ENCODE measurements at regions not wholly inside any gene's neighbourhood (a gene's known extent, or its start where the extent isn't known, plus 50 kb on each side); places are given as distances from the start of the nearest gene placed in this dataset.

DNA sequence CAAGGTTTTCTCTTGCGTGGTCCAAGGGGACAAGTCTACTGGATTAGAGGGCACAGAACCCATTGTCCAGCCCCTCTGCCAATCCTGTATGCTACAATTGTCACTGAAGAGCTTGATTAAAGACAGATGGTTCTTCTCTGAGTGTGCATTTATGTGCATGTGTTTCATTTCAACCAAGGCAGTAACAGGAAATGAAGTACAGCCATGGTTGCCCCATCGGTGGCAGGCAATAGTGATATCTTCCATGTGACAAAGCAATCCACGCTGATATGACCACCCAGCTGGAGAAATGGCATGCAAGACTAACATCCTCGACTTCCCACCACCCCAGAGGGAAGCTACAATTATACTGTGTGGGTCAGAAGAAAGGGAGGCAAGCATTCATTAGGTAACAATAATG lies 85.5 kb downstream of the UNC5CL start:
- H3K27me3 ChIP-seq (ENCODE audit: control insufficient read depth, low read length) = peaks cover 28% of the 10 kb centered on the region
- no peaks in the 10 kb centered on the region for H3K36me3 ChIP-seq (ENCODE audit: control insufficient read depth, low read length)
- H3K9me3 ChIP-seq (ENCODE audit: control insufficient read depth, insufficient read depth, low read length) = no peaks in the 10 kb centered on the region
- no peaks in the 10 kb centered on the region for H3K4me1 ChIP-seq (ENCODE audit: control insufficient read depth, low read length)
- no peaks in the 10 kb centered on the region for H3K9me2 ChIP-seq (replicated peaks; ENCODE audit: control insufficient read depth, low read length)
- H3F3A ChIP-seq (ENCODE audit: control insufficient read depth, insufficient read depth) = no peaks in the 10 kb centered on the region
- H4K20me1 ChIP-seq (ENCODE audit: control insufficient read depth, insufficient read depth, low read depth, low read length) = no peaks in the 10 kb centered on the region
- no peak overlapping the region for H3K4me2 ChIP-seq (ENCODE audit: low read length)
- no peak overlapping the region for H3K4me3 ChIP-seq (ENCODE audit: low read length)
- TF ChIP-seq, protein P1, sequence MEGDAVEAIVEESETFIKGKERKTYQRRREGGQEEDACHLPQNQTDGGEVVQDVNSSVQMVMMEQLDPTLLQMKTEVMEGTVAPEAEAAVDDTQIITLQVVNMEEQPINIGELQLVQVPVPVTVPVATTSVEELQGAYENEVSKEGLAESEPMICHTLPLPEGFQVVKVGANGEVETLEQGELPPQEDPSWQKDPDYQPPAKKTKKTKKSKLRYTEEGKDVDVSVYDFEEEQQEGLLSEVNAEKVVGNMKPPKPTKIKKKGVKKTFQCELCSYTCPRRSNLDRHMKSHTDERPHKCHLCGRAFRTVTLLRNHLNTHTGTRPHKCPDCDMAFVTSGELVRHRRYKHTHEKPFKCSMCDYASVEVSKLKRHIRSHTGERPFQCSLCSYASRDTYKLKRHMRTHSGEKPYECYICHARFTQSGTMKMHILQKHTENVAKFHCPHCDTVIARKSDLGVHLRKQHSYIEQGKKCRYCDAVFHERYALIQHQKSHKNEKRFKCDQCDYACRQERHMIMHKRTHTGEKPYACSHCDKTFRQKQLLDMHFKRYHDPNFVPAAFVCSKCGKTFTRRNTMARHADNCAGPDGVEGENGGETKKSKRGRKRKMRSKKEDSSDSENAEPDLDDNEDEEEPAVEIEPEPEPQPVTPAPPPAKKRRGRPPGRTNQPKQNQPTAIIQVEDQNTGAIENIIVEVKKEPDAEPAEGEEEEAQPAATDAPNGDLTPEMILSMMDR (IDR thresholded peaks at IDR 0.05; ENCODE audit: low read depth, low read length, poor library complexity, severe bottlenecking) = no peak
- TF ChIP-seq EZH2phosphoT487 (IDR thresholded peaks at IDR 0.05; ENCODE audit: borderline replicate concordance, low read length) = no peak
- H3K27ac ChIP-seq (ENCODE audit: low read depth, low read length) = no peak overlapping the region
- no peaks in the 10 kb centered on the region for H3K79me2 ChIP-seq (ENCODE audit: control insufficient read depth, low read length)

DNA sequence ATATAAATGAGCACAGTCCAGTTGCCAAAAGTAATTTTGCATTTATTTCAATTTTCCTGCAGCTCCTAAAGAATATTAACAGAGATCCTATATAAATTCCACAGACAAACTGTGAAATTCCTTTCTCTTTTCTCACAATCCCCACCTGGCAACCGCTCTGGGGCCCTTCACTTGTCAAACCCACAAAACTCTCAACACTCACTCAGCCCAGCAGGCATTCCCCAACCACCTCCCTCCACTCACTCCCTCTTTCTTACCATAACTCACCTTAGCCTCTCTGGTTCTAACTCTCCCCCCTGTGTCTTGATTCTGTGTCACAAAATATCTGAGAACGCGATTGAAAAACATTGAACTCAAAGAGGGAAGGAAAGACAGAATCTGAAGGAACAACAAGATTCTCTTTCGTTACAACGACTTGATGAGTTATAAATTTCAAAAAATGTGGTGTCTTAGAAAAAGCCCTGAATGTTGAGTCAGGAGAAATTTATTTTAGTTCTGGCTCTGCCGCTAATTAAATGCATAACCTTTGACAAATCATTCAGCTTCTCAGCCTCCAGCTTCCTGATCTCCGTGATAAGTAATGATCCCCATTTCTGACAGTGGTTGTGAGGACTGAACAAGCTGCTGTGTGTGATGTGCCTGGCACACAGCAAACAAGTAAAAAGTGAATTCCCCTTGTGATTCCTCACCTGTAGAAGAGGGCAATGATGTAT lies 87.9 kb downstream of the UNC5CL start:
- H3K9me2 ChIP-seq (replicated peaks; ENCODE audit: control insufficient read depth, low read length) = no peaks in the 10 kb centered on the region
- TF ChIP-seq, protein P1 (IDR thresholded peaks at IDR 0.05; ENCODE audit: low read depth, low read length, poor library complexity, severe bottlenecking) = no peak
- no peak for TF ChIP-seq EZH2phosphoT487 (IDR thresholded peaks at IDR 0.05; ENCODE audit: borderline replicate concordance, low read length)
- H4K20me1 ChIP-seq (ENCODE audit: control insufficient read depth, insufficient read depth, low read depth, low read length) = no peaks in the 10 kb centered on the region
- H3F3A ChIP-seq (ENCODE audit: control insufficient read depth, insufficient read depth) = no peaks in the 10 kb centered on the region
- no peak overlapping the region for H3K4me2 ChIP-seq (ENCODE audit: low read length)
- H3K4me1 ChIP-seq (ENCODE audit: control insufficient read depth, low read length) = no peaks in the 10 kb centered on the region
- peaks cover 24% of the 10 kb centered on the region for H3K27me3 ChIP-seq (ENCODE audit: control insufficient read depth, low read length)
- H3K9me3 ChIP-seq (ENCODE audit: control insufficient read depth, insufficient read depth, low read length) = no peaks in the 10 kb centered on the region
- H3K4me3 ChIP-seq (ENCODE audit: low read length) = no peak overlapping the region
- H3K36me3 ChIP-seq (ENCODE audit: control insufficient read depth, low read length) = no peaks in the 10 kb centered on the region
- H3K79me2 ChIP-seq (ENCODE audit: control insufficient read depth, low read length) = no peaks in the 10 kb centered on the region
- no peak overlapping the region for H3K27ac ChIP-seq (ENCODE audit: low read depth, low read length)

DNA sequence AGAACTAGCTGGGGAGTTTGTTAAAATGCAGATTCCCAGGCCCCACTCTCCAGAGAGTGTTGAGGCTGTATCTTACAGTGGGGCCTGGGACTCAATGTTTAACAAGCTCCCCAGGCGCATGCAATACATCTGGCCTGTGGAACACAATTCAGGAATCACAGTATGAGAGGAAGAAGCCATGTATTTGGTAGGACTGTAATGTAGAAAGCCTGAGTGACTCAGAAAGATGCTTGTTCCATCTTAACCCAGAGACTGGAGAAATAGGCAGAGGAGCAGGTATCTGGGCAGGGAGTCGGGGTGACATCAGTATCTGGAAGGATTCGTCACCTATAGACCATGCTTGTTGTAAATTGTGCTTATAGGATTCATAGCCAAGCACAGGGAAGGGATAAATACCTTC lies 90.5 kb downstream of the UNC5CL start:
- H3K36me3 ChIP-seq (ENCODE audit: control insufficient read depth, low read length) = no peaks in the 10 kb centered on the region
- no peaks in the 10 kb centered on the region for H3K4me1 ChIP-seq (ENCODE audit: control insufficient read depth, low read length)
- H3K4me3 ChIP-seq (ENCODE audit: low read length) = no peak overlapping the region
- H3K9me2 ChIP-seq (replicated peaks; ENCODE audit: control insufficient read depth, low read length) = no peaks in the 10 kb centered on the region
- no peaks in the 10 kb centered on the region for H3F3A ChIP-seq (ENCODE audit: control insufficient read depth, insufficient read depth)
- no peaks in the 10 kb centered on the region for H4K20me1 ChIP-seq (ENCODE audit: control insufficient read depth, insufficient read depth, low read depth, low read length)
- H3K27ac ChIP-seq (ENCODE audit: low read depth, low read length) = no peak overlapping the region
- H3K27me3 ChIP-seq (ENCODE audit: control insufficient read depth, low read length) = peaks cover 19% of the 10 kb centered on the region
- H3K4me2 ChIP-seq (ENCODE audit: low read length) = no peak overlapping the region
- no peaks in the 10 kb centered on the region for H3K79me2 ChIP-seq (ENCODE audit: control insufficient read depth, low read length)
- TF ChIP-seq, protein P1 (IDR thresholded peaks at IDR 0.05; ENCODE audit: low read depth, low read length, poor library complexity, severe bottlenecking) = no peak
- no peak for TF ChIP-seq EZH2phosphoT487 (IDR thresholded peaks at IDR 0.05; ENCODE audit: borderline replicate concordance, low read length)
- H3K9me3 ChIP-seq (ENCODE audit: control insufficient read depth, insufficient read depth, low read length) = no peaks in the 10 kb centered on the region

Measured in DOHH2 (cell line).